ENCODE measurements at regions not wholly inside any gene's neighbourhood (a gene's known extent, or its start where the extent isn't known, plus 50 kb on each side); places are given as distances from the start of the nearest gene placed in this dataset.

- H2BK5ac ChIP-seq (ENCODE audit: low read depth, low read length) = no peak overlapping the region
- ChIA-PET CTCF (ENCODE audit: partially characterized antibody) (interaction anchor here (1.0 to 6.0 kb wide), 6 partner anchors 14 to 215 kb away, joined by 3 to 42 read pairs (median 4); no protein-coding TSS in a partner anchor), POLR2A (ENCODE audit: partially characterized antibody) (no interaction called here)
- no peak overlapping the region for H2BK12ac ChIP-seq (ENCODE audit: low read depth, low read length)
- H3K79me2 ChIP-seq (ENCODE audit: control insufficient read depth in 1 of 2, insufficient read depth in 2 of 2, low read length in 2 of 2) = no peaks in the 10 kb centered on the region
- H3K4me1 ChIP-seq (replicated peaks in 1 of 4; ENCODE audit: control insufficient read depth in 3 of 4, insufficient read depth in 4 of 4, low read length in 3 of 4) = peaks cover 0 to 3% (median 0%) of the 10 kb centered on the region in 4 experiments; a peak in 2 of 7 replicates
- H3K4ac ChIP-seq (replicated peaks; ENCODE audit: insufficient read length, low read depth, low read length) = no peak overlapping the region
- no peak overlapping the region for H2BK15ac ChIP-seq (ENCODE audit: low read length)
- no peak for TF ChIP-seq TEAD4 (IDR thresholded peaks at IDR 0.05; ENCODE audit: low read depth, low read length)
- TF ChIP-seq TAF7 (optimal IDR thresholded peaks at IDR 0.05; ENCODE audit: borderline replicate concordance, low read depth, low read length) = no peak
- TF ChIP-seq TBP (IDR thresholded peaks at IDR 0.05; ENCODE audit: low read depth, low read length) = no peak
- TF ChIP-seq YY1 (IDR thresholded peaks at IDR 0.05; ENCODE audit: low read depth, low read length) = no peak
- no peak for TF ChIP-seq SRF (IDR thresholded peaks at IDR 0.05; ENCODE audit: low read depth, low read length)
- TF ChIP-seq BCL11A (IDR thresholded peaks at IDR 0.05; ENCODE audit: low read depth in 2 of 2, low read length in 2 of 2) = no peak
- no peak for TF ChIP-seq TCF12 (IDR thresholded peaks at IDR 0.05; ENCODE audit: low read depth, low read length)
- TF ChIP-seq BRCA1 (IDR thresholded peaks at IDR 0.05; ENCODE audit: low read depth, low read length) = no peak
- TF ChIP-seq ZNF274 (IDR thresholded peaks at IDR 0.05; ENCODE audit: borderline replicate concordance, extremely low read depth, low read length) = no peak
- TF ChIP-seq POLR2A (IDR thresholded peaks at IDR 0.05; ENCODE audit: control extremely low read depth in 1 of 2, low read depth in 2 of 2, low read length in 2 of 2) = no peak
- no peak for TF ChIP-seq SP1 (IDR thresholded peaks at IDR 0.05; ENCODE audit: low read depth, low read length)
- no peak for TF ChIP-seq CBX8 (IDR thresholded peaks at IDR 0.05; ENCODE audit: borderline replicate concordance, low read depth, low read length)
- TF ChIP-seq CHD1 (IDR thresholded peaks at IDR 0.05; ENCODE audit: low read depth, low read length) = no peak
- TF ChIP-seq SIX5 (IDR thresholded peaks at IDR 0.05; ENCODE audit: low read depth, low read length) = no peak
- no peak for TF ChIP-seq HDAC2 (IDR thresholded peaks at IDR 0.05; ENCODE audit: borderline replicate concordance in 1 of 2, low read depth in 2 of 2, low read length in 2 of 2)
- TF ChIP-seq MAFK (IDR thresholded peaks at IDR 0.05; ENCODE audit: low read depth, low read length) = no peak
- no peak for TF ChIP-seq EP300 (IDR thresholded peaks at IDR 0.05; ENCODE audit: borderline replicate concordance in 1 of 2, low read depth in 2 of 2, low read length in 2 of 2)
- H4K8ac ChIP-seq (ENCODE audit: extremely low read depth, insufficient read depth, low read length) = no peak overlapping the region
- no peak overlapping the region for H4K91ac ChIP-seq (replicated peaks; ENCODE audit: insufficient read length, low read length)
- no peak overlapping the region for H3K4me3 ChIP-seq (ENCODE audit: extremely low read depth in 1 of 4, insufficient read depth in 2 of 4, low read depth in 3 of 4, low read length in 4 of 4)
- H3K9ac ChIP-seq (replicated peaks in 1 of 4; ENCODE audit: extremely low read depth in 1 of 4, low read depth in 3 of 4, low read length in 3 of 4) = no peak overlapping the region
- no peak overlapping the region for H3K56ac ChIP-seq (replicated peaks; ENCODE audit: insufficient read length, low read depth, low read length)
- FAIRE-seq = no peak
- no peaks in the 10 kb centered on the region for H3K23me2 ChIP-seq (ENCODE audit: low read depth, low read length)
- no peak overlapping the region for H4K5ac ChIP-seq (ENCODE audit: insufficient read length, low read depth, low read length)
- DNase-seq (ENCODE audit: low read depth in 1 of 2, low spot score in 2 of 2) = no peak
- H3K79me1 ChIP-seq (ENCODE audit: low read depth, low read length) = no peaks in the 10 kb centered on the region
- 87% methylated on average over 7 of the region's 7 CpGs; no CpG with 5 or more reads in 1 of the 2 experiments for WGBS, 2 experiments (ENCODE audit: extremely low coverage in 1 of 2, insufficient coverage in 1 of 2, insufficient read length in 1 of 2, insufficient replicate concordance in 2 of 2, low coverage in 1 of 2, low lambda C conversion rate in 2 of 2, missing lambda C conversion rate in 1 of 2)
- H3K18ac ChIP-seq (ENCODE audit: extremely low read depth, low read length) = no peak overlapping the region
- H3K23ac ChIP-seq (ENCODE audit: insufficient read length) = no peak overlapping the region
- peaks cover 3 to 7% of the 10 kb centered on the region in 2 experiments; a peak in 1 of 4 replicates for H3K9me3 ChIP-seq (ENCODE audit: insufficient read depth in 2 of 2, low read depth in 1 of 2, low read length in 1 of 2)
- no peak overlapping the region for H3K4me2 ChIP-seq (ENCODE audit: insufficient read depth in 1 of 2, low read depth in 2 of 2, low read length in 2 of 2)
- no peak overlapping the region for H2BK20ac ChIP-seq (ENCODE audit: low read length)
- H4K20me1 ChIP-seq (replicated peaks in 1 of 2; ENCODE audit: control insufficient read depth in 1 of 2, insufficient read depth in 2 of 2, low read length in 2 of 2) = no peaks in the 10 kb centered on the region
- no peak overlapping the region for H2AK5ac ChIP-seq (ENCODE audit: low read depth, low read length)
- H3K27me3 ChIP-seq (replicated peaks in 1 of 4; ENCODE audit: control insufficient read depth in 3 of 4, extremely low read depth in 1 of 4, insufficient read depth in 3 of 4, low read length in 3 of 4) = no peaks in the 10 kb centered on the region; a peak in 1 of 7 replicates
- H3K14ac ChIP-seq (ENCODE audit: insufficient read length) = no peak overlapping the region
- H2BK120ac ChIP-seq (replicated peaks; ENCODE audit: low read depth, low read length) = no peak overlapping the region
- H3K36me3 ChIP-seq (ENCODE audit: control insufficient read depth in 2 of 4, insufficient read depth in 4 of 4, low read length in 3 of 4) = no peaks in the 10 kb centered on the region
- no peak overlapping the region for H3K27ac ChIP-seq (ENCODE audit: low read depth, low read length)
- H2AFZ ChIP-seq (ENCODE audit: low read length) = no peak overlapping the region
These were observed 201.0 kb upstream of the TNRC6C start for GRCh38 chr17:77757561-77757898.
